ENCODE measurements at regions not wholly inside any gene's neighbourhood (a gene's known extent, or its start where the extent isn't known, plus 50 kb on each side); places are given as distances from the start of the nearest gene placed in this dataset.

DNA sequence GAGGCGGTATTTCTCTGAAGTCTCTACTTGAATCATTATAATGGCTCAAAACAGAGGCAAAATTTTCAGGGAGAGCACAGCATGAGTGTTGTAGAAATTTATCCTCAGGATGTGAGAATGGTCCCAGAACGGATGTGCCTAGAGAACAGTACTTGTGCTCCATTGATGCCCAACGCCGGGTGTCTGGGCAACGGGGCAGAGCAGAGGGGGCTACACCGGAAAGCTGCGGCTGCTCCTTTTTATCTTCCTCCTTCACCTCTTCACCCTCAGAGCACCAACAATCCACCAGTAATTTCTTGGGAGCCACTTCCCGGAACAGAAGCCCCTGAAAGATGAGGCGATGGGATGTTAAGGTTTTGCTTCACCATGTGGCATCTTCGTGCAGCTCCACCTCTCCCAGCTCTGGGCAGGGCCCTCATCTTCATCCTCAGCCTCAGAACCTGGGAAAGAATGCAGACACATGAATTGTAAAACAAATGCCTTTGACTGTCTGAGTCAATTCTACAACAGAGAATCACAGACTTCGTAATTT is 71.5 kb downstream of the PTGR3 start:
- TF ChIP-seq, protein P1, sequence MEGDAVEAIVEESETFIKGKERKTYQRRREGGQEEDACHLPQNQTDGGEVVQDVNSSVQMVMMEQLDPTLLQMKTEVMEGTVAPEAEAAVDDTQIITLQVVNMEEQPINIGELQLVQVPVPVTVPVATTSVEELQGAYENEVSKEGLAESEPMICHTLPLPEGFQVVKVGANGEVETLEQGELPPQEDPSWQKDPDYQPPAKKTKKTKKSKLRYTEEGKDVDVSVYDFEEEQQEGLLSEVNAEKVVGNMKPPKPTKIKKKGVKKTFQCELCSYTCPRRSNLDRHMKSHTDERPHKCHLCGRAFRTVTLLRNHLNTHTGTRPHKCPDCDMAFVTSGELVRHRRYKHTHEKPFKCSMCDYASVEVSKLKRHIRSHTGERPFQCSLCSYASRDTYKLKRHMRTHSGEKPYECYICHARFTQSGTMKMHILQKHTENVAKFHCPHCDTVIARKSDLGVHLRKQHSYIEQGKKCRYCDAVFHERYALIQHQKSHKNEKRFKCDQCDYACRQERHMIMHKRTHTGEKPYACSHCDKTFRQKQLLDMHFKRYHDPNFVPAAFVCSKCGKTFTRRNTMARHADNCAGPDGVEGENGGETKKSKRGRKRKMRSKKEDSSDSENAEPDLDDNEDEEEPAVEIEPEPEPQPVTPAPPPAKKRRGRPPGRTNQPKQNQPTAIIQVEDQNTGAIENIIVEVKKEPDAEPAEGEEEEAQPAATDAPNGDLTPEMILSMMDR (IDR thresholded peaks at IDR 0.05; ENCODE audit: low read length, missing control alignments): no peak
- no peak overlapping the region for H3K4me3 ChIP-seq (replicated peaks; ENCODE audit: low read depth, low read length)
- no peak for DNase-seq (ENCODE audit: low read depth)

DNA sequence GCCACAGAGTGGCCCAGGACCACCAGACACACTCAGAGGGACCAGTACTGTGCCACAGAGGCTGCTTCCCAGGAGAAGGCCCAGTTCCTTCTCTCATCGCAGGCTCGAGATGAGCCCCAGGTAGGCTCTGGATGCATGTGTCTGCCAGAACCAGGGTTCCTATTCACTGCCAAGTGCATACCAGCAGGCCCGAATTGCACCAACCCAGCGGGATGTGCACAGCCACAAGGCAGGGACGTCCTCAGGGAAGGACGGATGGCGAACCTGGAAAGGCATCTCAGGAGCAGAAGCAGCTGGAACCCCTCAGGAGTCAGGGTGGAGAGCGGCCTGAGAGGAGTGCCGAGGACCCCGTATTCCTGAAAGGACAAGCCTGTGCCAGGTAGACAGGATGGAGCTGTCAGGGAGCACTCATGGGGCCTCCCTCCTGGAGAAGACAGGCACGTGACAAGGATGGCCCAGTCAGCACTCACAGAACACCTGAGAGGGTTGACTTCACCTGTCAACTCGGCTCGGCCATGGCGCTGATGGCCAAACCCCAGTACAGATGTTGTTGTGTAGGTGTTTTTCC is 73.7 kb downstream of the PTGR3 start:
- no peak for DNase-seq (ENCODE audit: low read depth)
- H3K4me3 ChIP-seq (replicated peaks; ENCODE audit: low read depth, low read length): no peak overlapping the region
- TF ChIP-seq, protein P1 (IDR thresholded peaks at IDR 0.05; ENCODE audit: low read length, missing control alignments): no peak

DNA sequence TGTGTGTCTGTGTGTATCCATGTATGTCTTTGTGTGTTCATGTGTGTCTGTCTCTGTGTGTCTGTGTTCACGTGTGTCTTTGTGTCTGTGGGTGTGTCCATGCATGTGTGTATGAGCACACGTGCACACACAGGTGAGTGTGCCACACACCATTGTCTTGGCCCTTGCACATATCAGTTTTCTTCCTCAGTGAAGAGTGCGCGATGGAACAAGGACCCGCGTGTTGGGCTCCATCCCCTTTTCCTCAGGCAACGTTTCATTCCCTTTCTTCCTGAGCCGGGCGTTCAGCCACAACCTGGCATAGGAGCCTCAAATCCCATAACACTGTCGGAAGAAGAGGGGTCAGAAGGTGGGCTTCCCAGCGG is 74.3 kb downstream of the PTGR3 start:
- TF ChIP-seq, protein P1 (IDR thresholded peaks at IDR 0.05; ENCODE audit: low read length, missing control alignments): no peak
- no peak for DNase-seq (ENCODE audit: low read depth)
- H3K4me3 ChIP-seq (replicated peaks; ENCODE audit: low read depth, low read length): no peak overlapping the region

DNA sequence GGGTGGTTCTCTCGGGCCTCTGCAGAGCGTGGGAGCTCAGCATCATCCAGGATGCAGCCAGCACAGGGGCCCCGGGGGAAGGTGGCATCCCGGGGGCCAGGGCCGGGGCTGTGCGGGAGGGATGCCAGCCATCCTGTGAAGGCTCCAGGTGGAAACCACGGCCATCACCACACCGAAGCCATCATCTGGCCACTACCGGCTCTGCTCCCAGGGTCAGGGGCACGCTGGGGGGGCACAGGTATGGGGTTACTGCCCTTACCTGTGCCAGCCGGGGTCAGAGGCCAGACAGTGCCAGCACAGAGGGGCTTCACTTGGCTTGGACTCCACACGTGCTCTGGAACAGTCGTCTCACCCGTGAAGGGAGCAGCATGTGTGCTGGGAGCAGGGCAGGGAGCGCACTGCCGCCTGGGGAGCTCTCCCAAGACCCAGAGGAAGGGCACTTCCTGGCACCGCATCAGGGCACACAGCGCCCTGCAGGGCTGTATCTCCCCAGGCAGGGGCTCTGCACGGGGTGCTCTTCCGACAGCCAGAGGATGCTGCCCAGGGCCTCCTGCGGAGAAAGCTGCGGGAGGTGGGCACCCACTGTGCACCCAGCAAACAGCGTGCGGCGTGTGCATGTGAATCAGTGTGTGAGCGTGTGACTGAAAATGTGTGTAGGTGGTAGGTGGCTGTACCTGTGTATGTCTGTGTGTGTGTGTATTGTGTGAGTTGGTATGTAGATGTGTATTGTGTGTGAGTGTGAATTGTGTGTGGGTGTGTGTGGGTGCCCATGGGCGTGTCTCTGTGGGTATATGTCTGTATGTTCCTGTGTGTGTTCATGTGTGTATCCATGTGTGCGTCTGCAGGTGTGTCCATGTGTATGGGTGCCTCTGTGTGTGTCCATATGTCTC is 75.0 kb downstream of the PTGR3 start:
- DNase-seq (ENCODE audit: low read depth): no peak
- H3K4me3 ChIP-seq (replicated peaks; ENCODE audit: low read depth, low read length): no peak overlapping the region
- TF ChIP-seq, protein P1 (IDR thresholded peaks at IDR 0.05; ENCODE audit: low read length, missing control alignments): no peak

DNA sequence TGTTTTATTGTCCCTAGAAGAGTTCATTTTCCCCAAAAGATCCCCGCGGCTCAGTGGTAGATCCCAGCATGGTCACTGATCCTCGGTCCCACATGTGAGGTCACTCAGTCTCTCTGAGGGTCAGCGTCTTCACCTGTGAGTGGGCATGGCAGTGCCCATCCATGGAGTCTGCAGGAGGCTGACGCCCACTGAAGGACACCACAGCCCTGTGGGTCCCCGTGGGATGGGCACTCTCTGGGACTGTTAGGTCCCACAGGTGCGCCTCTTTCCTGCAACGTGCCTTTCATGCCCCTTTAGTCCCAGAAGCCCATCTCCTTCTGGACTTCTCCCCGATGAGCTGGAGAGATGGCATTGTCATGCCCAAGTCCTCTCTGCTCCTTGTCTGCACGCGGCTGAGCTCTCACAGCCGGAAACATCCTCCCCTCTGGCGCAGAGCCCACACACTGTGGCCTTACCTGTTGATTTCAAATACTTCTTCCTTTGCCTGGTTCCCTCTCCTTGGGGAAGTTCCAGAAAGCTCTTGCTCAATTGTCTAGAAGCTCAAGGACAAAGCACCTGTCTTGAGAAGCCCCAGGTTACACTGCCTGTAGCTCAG is 75.9 kb downstream of the PTGR3 start:
- DNase-seq (ENCODE audit: low read depth): no peak
- H3K4me3 ChIP-seq (replicated peaks; ENCODE audit: low read depth, low read length): no peak overlapping the region
- TF ChIP-seq, protein P1 (IDR thresholded peaks at IDR 0.05; ENCODE audit: low read length, missing control alignments): no peak

DNA sequence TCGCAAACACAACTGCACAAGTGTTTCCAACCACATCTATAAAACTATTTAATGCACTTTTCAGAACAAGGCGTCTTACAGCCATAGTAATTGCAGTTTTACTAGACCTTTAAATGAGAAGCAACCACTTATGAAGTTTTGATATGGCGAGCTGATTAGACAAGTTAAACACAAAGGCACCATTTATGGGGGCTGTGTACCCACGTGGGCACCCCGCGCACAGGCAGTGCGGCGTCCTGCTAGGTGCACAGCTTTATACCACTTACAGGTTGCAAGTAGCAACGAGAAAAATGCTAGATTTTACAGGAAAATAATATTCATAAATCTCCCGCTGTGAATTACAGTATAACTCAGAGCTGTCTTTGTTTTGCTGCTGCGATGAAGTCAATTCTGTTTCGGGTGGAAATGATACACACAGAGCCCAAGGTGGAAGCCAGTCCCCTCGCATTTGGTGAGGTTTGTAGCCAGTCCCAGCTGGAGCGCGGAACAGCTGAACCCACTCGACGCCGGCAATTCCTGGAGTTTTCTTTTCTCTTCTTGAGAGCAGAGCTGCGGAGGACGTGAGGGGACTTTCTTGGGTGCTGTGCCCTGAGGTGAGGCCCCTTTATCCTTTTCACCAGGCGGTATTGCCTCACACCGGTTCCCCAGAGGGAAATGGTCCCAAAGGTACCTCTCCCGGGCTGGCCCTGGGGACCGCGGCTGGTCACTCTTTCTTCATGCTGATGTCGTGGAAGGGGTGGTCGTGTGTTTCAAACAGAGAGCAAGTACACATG is 76.7 kb downstream of the PTGR3 start:
- no peak for DNase-seq (ENCODE audit: low read depth)
- H3K4me3 ChIP-seq (replicated peaks; ENCODE audit: low read depth, low read length): no peak overlapping the region
- TF ChIP-seq, protein P1 (IDR thresholded peaks at IDR 0.05; ENCODE audit: low read length, missing control alignments): no peak

Measured in fibroblast of pulmonary artery (primary cell).